Middle frontal gyrus (tissue), 1 donor: ENCODE measurements at regions not wholly inside any gene's neighbourhood (a gene's known extent, or its start where the extent isn't known, plus 50 kb on each side); places are given as distances from the start of the nearest gene placed in this dataset.
"Not testable (repeated sequence)": the region's sequence is repeated elsewhere in the genome, so short reads cannot be mapped to it uniquely, and the experiment has no call there.

Experiments
- DNase-seq: peaks from one replicate; pipeline ENCODE4 v3.0.0-alpha.2; 2015; ENCODE audit warnings: low spot score; ENCODE audit errors: extremely low spot score

GRCh38 chr3:72660270-72661114 lies 187.8 kb downstream of the SHQ1 start:
- DNase-seq: no peak

GRCh38 chr3:72659596-72659995 lies 188.6 kb downstream of the SHQ1 start:
- no peak for DNase-seq

- no peak for DNase-seq
These were observed 189.1 kb downstream of the SHQ1 start for GRCh38 chr3:72659188-72659587.

- DNase-seq: no peak
These were observed 189.7 kb downstream of the SHQ1 start for GRCh38 chr3:72658466-72659100.

DNA sequence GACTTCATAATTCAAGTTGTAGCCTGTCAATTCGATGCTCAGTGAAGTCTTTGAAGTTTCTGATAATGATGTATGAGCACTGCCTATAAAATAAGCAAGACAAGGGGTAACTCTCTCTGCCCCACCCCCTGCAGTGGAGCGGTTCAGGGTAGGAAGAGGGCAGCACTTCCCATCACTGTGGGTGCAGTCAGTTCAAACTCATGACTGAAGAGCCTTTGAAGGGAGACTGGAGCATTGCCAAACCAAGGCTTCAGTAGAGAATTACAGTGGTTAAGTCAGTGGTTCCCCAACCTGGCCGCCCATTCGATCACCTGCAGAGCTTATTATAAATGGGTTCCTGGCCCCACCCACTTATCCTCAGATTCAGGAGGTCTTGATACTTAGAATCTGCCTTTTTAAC lies 190.6 kb downstream of the SHQ1 start:
- no peak for DNase-seq

GRCh38 chr3:72655723-72656122 lies 192.5 kb downstream of the SHQ1 start:
- DNase-seq: no peak

DNA sequence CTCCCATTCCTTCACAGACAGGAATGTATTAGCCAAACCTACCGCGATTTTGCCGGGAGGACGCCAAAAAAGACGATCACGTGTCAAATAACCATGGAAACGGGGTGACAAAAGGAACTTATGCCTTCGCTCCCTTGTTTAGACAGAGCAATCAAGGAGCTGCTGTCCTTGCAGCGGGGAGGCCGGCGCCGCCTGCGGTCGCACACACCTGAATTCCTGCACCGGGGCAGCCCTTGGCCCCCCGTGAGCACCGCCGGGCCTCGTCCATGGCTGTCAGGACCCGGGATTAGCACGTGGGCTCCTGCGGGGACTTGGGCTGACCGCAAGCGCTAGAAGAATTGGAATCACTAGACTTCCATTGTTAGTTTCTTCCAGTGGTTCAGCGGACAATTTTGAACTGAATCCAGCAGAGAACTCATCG lies 193.1 kb downstream of the SHQ1 start:
- peak; percentile 9 for DNase-seq

DNA sequence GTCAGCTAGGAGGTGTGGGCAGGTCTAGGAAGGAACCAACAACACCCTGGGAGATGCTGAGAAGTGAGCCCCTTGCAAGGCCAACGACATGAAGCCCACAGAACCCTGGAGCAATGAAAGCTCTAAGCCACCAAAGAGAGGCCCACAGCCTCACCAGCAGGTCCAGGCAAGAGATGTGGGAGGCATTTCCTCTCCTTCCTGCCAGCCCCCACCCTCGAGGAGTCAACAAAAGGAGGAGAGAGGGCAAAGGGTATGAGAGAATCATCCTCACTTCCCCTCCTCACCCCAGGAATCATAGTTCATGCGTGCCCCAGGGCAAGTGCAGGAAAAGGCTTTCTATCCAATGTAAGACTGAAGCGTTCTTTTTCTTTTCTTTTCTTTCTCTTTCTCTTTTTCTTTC lies 195.8 kb downstream of the SHQ1 start:
- DNase-seq: no peak

- no peak for DNase-seq
These were observed 196.7 kb downstream of the SHQ1 start for GRCh38 chr3:72651498-72651897.

DNA sequence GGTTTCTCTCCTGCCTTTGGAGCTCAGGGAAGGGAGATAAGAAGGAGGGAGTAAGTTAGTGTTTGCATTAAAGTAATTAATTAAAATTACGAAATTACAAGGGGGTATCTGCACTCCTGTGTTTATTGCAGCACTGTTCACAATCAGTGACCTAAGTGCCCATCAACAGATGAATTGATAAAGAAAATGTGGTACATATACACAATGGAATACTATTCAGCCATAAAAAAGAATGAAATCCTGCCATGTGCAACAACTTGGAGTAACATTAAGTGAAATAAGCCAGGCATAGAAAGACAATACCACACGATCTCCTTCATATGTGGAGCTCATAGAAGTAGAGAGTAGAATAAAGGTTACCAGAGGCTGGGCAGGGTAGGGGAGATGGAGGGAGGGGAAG lies 202.0 kb downstream of the SHQ1 start:
- DNase-seq: no peak

GRCh38 chr3:72643635-72644034 lies 204.6 kb downstream of the SHQ1 start:
- not testable (repeated sequence) for DNase-seq

GRCh38 chr3:72641684-72642083 lies 206.6 kb downstream of the SHQ1 start:
- DNase-seq: no peak

DNA sequence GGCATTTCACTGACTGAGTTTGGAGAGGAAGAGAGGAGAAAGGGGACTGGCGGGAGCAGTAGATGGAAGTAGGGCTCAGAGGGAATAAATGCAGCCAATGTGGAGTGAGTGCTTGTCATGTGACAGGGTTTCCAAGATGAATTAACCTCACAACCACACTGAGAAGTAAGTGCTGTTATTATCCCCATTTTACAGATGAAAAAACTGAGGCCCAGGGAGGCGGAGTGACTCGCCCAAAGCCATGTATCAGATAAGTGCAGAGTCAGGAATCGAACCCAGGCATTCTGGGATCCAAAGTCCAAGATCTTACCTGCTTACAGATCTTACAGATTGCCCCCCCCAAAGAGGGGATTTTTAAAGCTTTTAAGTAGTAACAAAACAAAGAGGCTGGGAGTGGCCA lies 207.2 kb downstream of the SHQ1 start:
- DNase-seq: no peak

GRCh38 chr3:72636969-72637597 lies 211.2 kb downstream of the SHQ1 start:
- DNase-seq: no peak

DNA sequence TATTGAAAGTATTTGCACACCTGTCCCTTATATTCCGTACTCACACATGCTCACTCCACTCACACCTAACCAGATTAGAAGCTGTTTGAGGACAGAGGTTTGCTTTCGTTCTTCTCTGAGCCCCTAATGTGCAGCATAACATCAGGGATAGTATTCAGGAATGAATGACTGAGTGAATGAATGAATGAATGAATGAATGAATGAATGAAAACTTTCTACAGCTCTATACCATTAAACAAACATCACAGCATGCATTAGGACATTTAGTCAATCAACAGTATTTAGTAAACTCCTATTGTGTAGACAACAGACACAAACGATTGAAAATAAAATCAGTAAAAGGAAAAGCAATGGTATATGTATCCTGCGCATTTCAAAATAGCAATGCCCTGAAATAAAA lies 212.7 kb downstream of the SHQ1 start:
- DNase-seq: no peak

DNA sequence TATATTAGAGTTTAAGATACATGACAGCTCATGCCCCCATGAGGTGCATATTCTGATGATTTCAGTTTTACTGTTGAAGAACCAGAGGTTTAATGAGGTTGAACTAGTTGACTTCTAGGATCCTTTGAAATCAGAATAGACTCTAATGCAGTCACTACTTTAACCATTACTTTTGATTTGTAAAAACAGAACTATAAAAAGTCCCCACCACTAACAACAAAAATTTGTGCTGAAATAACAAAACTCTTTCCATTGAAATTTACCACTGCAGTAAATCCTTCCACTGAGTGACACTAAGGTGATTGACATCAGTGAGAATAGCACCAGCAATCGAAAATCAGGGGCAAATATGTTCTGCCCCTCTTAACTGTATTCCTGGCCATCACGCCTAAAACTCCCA lies 214.1 kb downstream of the SHQ1 start:
- no peak for DNase-seq

GRCh38 chr3:72633534-72633933 lies 214.7 kb downstream of the SHQ1 start:
- no peak for DNase-seq

GRCh38 chr3:72633121-72633520 lies 215.1 kb downstream of the SHQ1 start:
- no peak for DNase-seq

GRCh38 chr3:72632129-72632528 lies 216.1 kb downstream of the SHQ1 start:
- no peak for DNase-seq

- no peak for DNase-seq
These were observed 217.3 kb downstream of the SHQ1 start for GRCh38 chr3:72630969-72631344.

- no peak for DNase-seq
These were observed 217.8 kb downstream of the SHQ1 start for GRCh38 chr3:72630327-72630968.

- no peak for DNase-seq
These were observed 219.0 kb downstream of the SHQ1 start for GRCh38 chr3:72629191-72629631.
